T-helper 2 cell (primary cell): ENCODE measurements at regions not wholly inside any gene's neighbourhood (a gene's known extent, or its start where the extent isn't known, plus 50 kb on each side); places are given as distances from the start of the nearest gene placed in this dataset.
"Not testable (repeated sequence)": the region's sequence is repeated elsewhere in the genome, so short reads cannot be mapped to it uniquely, and the experiment has no call there.

Source experiments
- DNase-seq, 5 experiments: peaks; one replicate each; pipeline versions ENCODE4 v3.0.0 to v3.0.0-alpha.2; 2012 to 2022

DNA sequence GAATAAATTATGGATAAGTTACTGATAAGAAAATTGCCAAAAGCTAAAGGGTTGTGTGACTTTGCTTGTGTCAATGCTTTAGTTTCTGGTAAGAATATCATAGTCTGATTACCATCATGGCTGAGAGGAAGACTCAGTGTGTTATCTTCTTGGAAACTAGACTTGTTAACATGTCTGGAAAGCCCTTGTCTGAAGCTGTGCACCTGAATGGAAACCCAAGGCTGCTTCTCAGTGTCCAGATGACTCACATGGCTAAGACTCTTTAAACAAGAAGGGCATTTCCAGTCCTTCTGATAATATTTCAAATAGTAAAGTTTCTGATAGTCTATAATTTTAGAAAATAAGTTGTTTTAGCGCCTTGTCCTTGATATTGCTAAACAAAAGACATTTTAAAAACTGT lies 1092.7 kb downstream of the PLA2G4A start:
- DNase-seq = no peak

DNA sequence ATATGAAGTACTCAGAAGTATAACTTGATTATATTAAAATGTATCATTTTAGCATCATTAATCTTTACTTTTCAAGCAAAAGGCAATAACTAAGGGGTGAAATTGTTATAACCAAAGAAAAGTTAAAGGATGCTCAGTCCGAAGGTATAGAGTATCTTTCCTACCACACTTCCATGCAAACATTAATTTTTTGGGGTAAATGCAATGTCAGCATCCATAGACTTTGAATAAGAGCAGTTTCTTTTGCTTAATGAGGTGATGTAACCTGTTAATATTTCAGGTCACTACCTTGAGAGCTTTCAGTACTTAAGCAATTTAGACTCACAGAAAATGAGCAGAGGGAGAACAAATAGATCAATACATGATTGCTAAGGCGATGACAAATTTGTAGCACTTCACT lies 1093.5 kb downstream of the PLA2G4A start:
- DNase-seq = no peak

DNA sequence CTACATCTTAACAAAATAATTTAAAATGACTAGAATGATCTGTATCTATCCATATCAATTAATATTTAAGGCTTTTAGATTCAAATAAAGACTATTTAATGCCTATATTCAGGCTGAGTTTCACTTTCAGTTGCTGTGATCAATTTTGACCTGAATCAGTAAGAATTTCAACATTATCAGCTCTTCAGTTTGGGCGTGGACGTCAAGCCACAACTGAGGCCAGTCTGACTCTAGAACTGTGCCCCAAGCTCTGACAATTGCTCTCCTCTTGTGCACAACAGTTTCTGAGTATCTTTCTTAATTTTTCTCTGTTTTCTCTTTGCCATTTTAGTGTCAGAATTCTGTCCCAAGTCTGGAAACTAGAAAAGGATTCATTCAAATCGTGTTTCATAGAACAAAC lies 1095.5 kb downstream of the PLA2G4A start:
- DNase-seq = no peak

DNA sequence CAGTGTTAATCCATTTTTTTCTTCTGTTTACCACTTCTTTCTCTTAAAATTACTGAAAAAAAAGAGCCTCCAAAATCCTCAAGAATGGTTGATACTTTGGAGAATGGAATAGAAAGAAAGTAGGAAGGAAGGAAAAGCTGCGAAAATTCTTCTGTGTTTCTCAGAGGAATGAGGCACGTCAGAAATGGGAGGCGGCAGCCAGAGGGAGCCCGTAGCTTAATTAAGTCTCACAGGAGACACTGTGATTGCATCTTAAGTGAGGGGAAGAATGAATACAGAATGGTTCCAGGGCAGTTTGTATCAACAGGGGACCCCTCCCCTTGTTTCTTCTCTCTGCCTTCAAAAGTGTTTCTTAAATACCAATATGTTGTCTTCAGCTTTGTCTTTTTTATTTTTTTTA lies 1099.5 kb downstream of the PLA2G4A start:
- no peak for DNase-seq

DNA sequence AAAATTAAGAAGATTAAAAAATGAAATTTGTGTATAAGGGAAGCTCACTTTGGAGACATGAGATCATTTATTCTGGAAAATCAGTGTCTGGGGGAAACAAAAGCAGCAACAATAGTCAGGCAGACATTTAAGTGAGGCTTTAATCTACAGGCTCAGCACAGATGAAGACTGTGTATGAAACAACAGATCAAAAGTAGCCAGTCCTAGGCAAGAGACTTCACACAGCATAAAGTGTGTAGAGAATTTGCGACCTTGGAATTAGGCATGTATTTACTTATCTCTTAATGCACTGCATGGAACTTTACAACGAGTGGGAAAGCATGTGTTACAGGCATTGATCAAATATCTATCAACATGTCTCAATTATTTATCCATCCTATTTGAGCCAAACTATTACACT lies 1099.9 kb downstream of the PLA2G4A start:
- DNase-seq = no peak

DNA sequence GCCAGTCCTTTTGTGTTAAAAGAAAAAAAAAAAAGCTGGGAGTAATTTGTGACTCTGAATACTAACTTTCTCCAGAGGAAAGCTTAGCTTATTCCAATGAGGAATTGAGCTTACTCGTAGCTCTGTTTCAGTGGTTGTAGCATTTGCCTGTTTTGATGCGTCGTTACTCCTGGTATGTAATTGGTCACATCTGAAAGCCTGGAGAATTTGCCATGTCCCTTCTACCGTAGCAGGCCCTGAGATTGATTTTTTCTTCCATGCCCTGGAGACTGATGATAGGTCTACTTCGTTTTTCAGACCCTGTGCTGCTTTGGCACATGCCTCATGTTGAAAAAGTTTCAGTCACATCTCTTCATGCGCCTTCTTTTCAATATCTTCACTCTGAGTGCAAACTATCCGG lies 1103.0 kb downstream of the PLA2G4A start:
- DNase-seq = no peak

DNA sequence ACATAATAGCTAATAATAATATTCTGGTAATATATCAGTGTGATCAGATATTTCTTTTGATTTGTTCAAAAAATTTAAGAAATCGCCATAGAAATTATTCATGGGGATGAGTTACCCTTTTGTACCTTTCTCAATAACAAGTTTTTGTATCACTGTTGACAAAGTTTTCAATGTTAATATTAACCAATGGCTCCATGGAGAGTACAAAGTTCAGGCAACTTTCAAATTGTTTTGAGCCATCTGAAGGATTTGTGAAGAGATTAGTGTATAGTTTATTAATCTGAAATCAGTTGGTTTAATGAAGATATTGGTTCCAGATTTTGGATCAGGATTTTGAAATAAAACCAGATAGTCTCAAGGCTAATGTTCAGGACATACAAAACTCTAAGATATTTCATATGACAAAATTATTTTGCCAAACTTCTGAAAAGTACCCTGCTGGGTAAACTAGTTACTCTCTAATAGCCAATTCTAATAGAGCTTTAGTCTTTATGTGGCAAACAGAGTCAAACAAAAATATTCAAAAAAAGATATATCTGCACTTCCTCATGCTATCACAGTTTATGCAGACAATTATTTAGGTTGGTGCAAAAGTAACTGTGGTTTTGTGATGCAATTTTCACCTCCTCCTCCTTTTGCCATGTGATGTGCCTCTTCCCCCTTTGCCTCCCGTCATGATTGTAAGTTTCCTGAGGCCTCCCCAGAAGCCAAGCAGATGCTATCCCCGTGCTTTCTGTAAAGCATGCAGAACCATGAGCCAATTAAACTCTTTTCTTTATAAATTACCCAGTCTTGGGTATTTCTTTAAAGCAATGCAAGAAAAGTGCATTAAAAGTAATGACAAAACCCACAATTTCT lies 1105.0 kb downstream of the PLA2G4A start:
- no peak for DNase-seq

DNA sequence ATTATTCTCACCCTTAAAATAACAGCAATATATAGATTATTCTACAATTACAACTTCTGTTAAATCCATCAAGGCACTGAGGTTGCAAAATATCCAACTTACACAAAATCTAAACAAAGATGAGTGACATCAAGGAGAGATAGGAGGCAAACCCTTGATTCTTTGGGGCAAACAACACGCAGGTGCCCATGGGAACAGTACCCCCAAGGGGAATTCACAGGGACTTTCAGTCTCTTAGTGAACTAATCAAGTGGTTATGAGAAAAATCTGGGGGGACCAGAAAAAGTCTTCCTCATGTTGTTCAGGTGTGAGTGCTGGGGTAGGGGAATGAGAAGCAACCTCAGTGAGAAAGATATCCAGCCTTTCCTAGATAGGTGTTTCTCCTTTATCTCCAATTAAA lies 1107.9 kb downstream of the PLA2G4A start:
- no peak for DNase-seq

DNA sequence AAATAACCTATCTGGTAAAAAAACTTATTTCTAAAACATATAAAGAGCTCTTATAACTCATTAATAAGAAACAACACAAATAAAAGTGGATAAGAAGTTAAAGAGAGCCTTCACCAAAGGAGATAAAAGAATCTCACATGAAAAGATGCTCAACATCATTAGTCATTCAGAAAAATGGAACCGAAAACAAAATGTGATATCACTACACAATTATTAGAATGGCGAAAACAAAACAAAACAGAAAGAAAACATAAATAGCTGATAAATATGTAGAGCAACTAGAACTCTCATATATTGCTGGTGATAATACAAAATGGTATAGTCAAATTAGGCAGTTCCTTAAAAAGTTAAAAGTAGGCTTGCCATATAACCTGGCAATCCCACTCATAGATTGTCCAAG lies 1109.3 kb downstream of the PLA2G4A start:
- DNase-seq = no peak

DNA sequence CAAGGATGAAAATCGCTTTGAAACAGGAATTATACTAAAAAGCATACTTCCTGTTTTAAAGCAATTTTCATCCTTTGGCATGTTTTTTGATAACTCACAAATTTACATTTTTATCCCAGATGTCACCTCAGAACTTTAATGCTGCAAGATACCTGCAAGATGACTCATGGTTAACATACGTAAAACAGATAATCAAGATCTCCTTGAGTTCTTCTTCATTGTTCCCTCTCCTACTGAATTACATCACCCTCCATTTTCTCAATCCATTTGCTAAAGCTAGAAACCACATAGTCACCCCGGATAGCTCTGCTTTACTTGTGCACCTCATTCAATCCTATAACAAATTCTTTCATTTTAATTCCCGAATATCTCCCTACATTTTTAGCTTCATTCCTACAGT lies 1114.2 kb downstream of the PLA2G4A start:
- DNase-seq = no peak

DNA sequence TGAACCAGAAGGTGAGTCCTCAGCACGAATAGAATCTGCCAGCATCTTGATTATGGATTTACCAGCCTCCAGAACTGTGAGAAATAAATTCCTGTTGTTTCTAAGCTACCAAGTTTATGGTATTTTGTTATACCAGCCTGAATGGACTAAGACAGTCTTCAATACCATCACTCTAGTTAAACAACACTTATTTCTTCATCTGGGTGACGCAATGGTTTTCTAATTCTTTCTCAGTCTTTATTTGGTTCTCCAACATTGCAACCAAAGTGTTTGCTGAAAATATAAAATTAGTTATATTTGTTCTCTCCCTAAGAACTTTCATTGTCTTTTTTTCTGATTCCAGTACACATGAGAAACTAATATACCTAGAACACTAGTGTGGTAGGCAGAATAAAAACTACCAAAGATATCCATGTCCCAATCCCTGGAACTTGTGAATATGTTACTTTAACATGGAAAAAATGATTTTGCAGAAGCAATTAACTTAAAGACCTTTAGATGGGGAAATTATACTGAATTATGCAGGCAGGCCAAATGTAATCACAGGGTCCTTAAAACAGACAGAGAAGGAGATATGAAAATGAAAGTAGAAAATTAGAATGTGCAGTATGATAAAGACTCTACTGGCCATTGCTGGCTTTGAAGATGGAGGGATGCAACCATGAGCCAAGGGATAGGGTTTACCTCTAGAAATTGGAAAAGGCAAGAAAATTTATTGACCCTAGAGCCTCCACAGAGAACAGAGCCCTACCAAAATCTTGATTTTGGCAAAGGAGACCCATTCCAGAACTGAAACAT lies 1115.1 kb downstream of the PLA2G4A start:
- DNase-seq = no peak

DNA sequence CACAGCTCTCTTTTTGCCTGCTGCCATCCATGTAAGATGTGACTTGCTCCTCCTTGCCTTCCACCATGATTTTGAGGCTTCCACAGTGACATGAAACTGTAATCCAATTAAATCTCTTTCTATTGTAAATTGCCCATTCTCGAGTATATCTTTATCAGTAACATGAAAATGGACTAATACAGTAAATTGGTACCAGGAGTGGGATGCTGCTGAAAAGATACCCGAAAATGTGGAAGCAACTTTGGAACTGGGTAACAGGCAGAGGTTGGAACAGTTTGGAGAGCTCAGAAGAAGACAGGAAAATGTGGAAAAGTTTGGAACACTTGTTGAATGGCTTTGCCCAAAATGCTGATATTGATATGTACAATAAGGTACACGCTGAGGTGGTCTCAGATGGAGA lies 1117.9 kb downstream of the PLA2G4A start:
- DNase-seq = not testable (repeated sequence)

DNA sequence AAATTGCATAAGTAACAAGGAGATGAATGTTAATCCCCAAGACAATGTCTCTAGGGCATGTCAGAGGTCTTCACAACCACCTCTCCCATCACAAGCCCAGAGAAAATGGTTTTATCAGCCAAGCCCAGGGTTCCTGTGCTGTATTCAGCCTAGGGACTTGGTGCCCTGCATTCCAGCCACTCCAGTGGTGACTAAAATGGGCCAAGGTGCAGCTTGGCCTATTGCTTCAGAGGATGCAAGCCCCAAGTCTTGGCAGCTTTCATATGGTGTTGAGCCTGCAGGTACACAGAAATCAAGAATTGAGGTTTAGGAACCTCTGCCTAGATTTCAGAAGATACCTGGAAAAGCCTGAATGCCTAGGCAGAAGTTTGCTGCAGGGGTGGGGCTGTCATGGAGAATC lies 1118.6 kb downstream of the PLA2G4A start:
- no peak for DNase-seq

DNA sequence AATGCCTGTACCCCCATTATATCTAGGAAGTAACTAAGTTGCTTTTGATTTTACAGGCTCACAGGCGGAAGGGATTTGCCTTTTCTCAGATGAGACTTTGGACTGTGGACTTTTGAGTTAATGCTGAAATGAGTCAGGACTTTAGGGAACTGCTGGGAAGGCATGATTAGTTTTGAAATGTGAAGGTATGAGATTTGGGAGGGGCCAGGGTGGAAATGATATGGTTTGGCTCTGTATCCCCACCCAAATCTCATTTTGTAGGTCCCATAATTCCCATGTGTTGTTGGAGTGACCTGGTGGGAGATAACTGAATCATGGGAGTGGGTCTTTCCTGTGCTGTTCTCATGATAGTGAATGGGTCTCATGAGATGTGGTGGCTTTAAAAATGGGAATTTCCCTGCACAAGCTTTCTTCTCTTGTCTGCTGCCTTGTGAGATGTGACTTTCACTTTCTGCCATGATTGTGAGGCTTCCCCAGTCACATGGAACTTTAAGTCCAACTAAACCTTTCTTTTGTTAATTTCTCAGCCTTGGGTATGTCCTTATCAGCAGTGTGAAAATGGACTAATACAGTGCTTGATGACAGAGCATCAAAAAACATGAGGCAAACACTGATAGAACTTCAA lies 1119.5 kb downstream of the PLA2G4A start:
- no peak for DNase-seq

DNA sequence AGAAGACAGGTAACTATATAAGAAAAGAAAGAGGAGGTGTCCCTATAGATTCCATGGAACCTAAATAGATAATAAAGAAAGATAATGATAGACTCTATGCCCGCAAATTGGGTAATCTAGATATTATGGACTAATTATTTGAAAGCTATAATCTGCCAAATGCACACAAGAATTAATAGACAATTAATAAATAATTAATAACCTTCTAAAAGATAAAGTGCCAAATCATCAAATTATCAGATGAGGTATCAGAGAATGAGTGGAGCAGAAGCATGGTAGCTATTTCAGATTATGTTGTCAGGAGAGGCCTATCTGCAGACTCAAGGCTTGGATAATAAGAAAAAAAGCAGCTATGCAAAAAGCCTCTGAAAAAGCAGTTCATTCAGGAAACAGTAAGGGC lies 1120.8 kb downstream of the PLA2G4A start:
- DNase-seq = no peak

DNA sequence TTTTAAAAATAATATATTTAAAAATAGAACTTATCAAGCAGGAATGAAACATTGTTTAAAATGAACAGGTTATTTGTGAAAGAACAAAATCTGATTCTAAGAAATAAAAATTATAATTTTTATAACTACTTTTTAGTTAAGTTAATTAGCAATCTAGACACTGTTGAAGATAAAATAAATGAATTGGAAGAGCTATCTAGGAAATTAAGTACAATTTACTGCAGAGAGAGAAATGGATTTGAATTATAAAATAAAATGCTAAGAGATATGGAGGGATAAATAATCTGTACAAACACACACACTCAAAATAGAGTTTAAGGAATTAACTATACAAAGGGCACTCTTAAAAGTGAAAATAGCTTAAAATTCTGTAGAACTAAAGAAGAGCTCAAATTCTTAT lies 1123.1 kb downstream of the PLA2G4A start:
- no peak for DNase-seq

DNA sequence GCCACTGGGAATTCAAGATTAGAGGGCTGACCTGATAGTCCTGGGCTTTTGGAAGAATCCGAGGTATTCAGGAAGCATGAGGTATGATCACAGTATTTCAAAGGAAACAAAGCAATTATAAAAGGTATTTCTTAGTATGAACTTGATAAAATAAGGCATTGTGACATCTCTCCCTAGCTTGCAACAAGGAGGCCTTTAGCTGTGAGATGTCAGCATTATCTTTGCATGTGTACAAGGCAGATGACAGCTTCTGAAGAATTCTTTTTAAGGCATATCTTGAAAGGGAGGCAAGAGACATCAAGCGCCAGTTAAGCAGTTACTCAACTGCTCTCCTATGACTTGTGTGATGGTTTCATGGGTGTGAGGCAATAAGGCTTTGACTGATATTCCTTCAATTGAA lies 1123.7 kb downstream of the PLA2G4A start:
- DNase-seq = no peak

DNA sequence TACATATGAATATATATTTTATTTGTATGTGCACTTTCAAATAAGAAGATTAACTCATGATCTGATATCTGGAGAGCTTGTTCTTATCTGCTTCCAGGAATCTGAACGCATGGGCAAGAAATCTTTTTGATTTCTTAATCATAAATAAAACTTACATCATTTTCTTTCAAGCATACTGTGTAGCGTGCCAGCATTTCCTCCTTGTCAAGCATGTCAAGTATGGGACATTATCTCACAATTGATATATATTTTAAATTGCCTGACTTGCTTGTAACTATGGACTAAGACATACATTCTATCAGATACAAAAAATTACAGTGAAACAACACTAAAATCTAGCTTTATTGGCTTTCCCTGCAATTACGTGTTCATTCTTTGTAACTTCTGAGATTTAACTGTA lies 1128.2 kb downstream of the PLA2G4A start:
- DNase-seq = no peak

DNA sequence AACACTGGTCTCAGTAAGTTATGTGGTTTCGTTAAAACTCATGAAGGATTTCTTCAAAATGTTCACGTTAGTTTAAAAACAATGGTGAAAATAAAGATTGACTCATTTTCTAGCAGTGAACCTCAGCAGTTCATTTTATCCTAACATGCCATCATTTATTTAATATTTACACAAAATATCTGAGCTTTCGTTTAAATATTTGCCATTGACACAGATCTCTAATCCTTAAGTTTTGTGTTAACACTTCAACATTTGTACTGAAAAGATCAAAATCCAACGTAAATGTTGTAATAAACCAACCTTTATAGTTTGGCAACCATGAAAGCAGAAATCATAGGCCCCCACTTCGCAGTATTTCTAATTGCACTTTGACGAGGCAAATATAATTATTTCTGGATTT lies 1129.5 kb downstream of the PLA2G4A start:
- no peak for DNase-seq

DNA sequence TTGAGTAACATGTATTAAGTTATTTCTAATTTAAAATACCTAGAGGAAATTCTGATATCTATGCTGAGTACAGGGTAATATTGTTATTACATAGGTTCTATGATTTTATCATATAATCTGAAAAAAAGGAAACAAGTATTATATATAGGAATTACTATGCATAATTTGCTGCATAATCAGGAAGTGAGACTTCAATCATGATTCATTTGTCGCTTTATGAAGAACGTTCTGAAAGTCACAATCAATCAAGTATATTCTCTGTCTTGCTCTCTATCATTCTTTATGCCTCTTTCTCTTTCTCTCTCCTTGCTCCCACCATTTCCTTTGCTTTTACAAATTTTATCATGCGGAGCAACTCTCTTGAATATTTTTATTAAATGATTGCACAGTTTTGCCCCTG lies 1130.3 kb downstream of the PLA2G4A start:
- DNase-seq = no peak

DNA sequence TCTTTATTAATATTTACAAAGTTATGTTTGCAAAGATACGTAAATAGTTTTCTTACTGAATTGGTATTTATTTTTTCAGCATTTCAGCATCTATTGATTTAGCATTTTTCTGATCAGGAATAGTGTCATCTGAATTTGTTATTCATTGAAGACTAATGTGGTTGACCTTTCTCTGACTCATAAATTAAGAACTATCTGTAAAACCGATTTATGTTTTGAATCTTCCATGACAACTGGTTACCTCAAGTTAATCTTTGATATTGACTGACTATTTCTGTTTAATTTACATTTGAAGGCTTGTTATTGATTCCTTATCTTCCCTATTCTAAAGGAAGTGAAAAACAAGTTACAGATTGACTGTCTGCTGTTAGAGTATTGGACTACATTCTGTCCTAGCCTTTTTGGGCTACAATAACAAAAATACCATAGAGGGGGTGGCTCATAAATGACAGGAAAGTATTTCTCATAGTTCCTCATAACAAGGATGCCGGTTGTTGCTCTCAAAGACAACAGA lies 1131.4 kb downstream of the PLA2G4A start:
- DNase-seq = no peak

DNA sequence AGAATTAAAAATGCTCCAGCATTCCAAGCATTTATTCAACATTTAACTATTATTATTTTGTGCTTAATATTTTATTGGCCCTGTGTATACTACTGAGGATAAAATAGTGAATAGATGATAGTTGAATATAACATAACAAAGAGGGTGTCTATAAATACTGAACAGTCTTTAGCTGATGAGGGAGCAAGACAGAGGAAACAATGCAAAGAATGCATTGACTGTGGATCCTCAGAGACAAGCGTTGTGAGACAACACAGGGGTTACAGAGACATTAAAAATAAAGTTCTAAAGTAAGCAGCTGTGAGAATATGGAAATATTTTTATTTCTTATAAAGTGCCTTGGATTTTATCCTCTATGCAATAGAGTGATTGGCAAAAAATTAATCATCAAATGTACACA lies 1133.1 kb downstream of the PLA2G4A start:
- DNase-seq = no peak

DNA sequence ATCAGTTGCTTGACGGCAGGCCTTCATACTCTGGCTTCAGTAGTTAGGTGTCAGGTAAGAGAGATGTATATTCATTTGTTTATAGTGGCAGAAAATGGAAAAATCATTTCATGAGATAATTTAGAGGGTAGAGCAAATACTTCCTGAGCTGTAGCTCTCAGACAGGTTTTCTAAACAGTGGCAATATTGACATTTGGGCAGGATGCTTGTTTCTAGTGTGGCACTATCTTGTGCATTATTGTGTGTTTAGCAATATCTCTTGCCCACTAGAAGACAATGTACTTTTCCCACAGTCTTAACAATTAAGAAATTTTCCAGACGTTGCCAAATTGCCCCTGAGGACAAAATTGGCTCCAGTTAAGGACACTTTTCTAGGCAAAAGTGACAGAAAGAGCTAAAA lies 1143.1 kb downstream of the PLA2G4A start:
- no peak for DNase-seq

DNA sequence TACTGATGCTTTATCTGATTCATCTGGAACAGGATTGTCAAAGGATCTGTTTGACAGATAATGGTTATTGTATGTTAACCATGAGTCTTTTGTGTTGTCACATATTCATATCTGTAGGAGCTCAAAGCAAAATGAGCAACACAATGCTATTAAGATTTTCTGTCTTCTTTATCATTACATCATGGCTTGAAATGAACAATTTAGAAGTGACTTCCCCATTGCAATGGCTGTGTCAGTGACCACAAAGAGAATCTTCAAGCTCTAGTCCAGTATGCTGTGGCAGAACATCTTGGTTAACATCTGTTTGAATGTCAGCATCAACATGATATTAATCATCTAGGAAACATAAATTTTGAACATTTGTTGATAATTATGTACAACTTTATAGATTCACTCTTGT lies 1148.5 kb downstream of the PLA2G4A start:
- no peak for DNase-seq
